HepG2 (cell line): ENCODE measurements at regions not wholly inside any gene's neighbourhood (a gene's known extent, or its start where the extent isn't known, plus 50 kb on each side); places are given as distances from the start of the nearest gene placed in this dataset.

Source experiments
- BCLAF1 ChIP-seq: fragments of 450-650 bp; IDR thresholded peaks from 2 replicates; pipeline ENCODE4 v1.6.1; 2017; ENCODE audit warnings: mild to moderate bottlenecking
- ELF4 ChIP-seq: sonication (generic); formaldehyde crosslinking; IDR thresholded peaks from 2 replicates; pipeline ENCODE4 v1.5.0; 2020; ENCODE audit warnings: missing genetic modification reagents, mild to moderate bottlenecking, moderate library complexity, borderline replicate concordance
- EZH2 ChIP-seq: conservative IDR thresholded peaks from 2 replicates; pipeline ENCODE4 v1.6.1; 2012; ENCODE audit warnings: mild to moderate bottlenecking, low read depth, low read length, moderate library complexity
- HBP1 ChIP-seq: IDR thresholded peaks from 2 replicates; pipeline ENCODE4 v1.6.1; 2016; ENCODE audit warnings: low read depth, control low read depth
- MTA3 ChIP-seq: sonication (generic); formaldehyde crosslinking; IDR thresholded peaks from 2 replicates; pipeline ENCODE4 v1.4.0; 2020; ENCODE audit warnings: missing genetic modification reagents
- ONECUT2 ChIP-seq: sonication (generic); formaldehyde crosslinking; IDR thresholded peaks from 2 replicates; pipeline ENCODE4 v1.4.0; 2020; ENCODE audit warnings: missing genetic modification reagents
- PLSCR1 ChIP-seq: sonication (generic); formaldehyde crosslinking; IDR thresholded peaks from 2 replicates; pipeline ENCODE4 v1.5.0; 2020; ENCODE audit warnings: missing genetic modification reagents, mild to moderate bottlenecking, borderline replicate concordance
- PRPF4 ChIP-seq: fragments of 200-400 bp; formaldehyde crosslinking; IDR thresholded peaks from 2 replicates; pipeline ENCODE4 v1.6.1; 2016; ENCODE audit warnings: low read length, low read depth; ENCODE audit not compliant: poor library complexity, severe bottlenecking
- RXRA ChIP-seq: sonication (generic); formaldehyde crosslinking; IDR thresholded peaks from 2 replicates; pipeline ENCODE4 v1.5.1; 2020; ENCODE audit warnings: missing genetic modification reagents
- TFAP4 ChIP-seq: sonication (generic); IDR thresholded peaks from 2 replicates; pipeline ENCODE4 v1.6.1; 2016; ENCODE audit warnings: low read depth, borderline replicate concordance
- ZNF101 ChIP-seq: sonication (generic); formaldehyde crosslinking; IDR thresholded peaks from 2 replicates; pipeline ENCODE4 v1.4.0; 2020; ENCODE audit warnings: mild to moderate bottlenecking, low read depth, missing genetic modification reagents, borderline replicate concordance
- ZNF17 ChIP-seq: sonication (generic); formaldehyde crosslinking; IDR thresholded peaks from 2 replicates; pipeline ENCODE4 v1.5.0; 2020; ENCODE audit warnings: mild to moderate bottlenecking, missing genetic modification reagents
- ZNF281 ChIP-seq: sonication (generic); formaldehyde crosslinking; IDR thresholded peaks from 2 replicates; pipeline ENCODE4 v1.4.0; 2020; ENCODE audit warnings: missing genetic modification reagents, borderline replicate concordance
- ZNF430 ChIP-seq: sonication (generic); formaldehyde crosslinking; IDR thresholded peaks from 2 replicates; pipeline ENCODE4 v1.9.0; 2021; ENCODE audit warnings: mild to moderate bottlenecking, missing genetic modification reagents
- ZNF615 ChIP-seq: sonication (generic); formaldehyde crosslinking; IDR thresholded peaks from 2 replicates; pipeline ENCODE4 v1.5.0; 2020; ENCODE audit warnings: mild to moderate bottlenecking, missing genetic modification reagents, borderline replicate concordance
- ZNF800 ChIP-seq: sonication (generic); formaldehyde crosslinking; IDR thresholded peaks from 2 replicates; pipeline ENCODE4 v1.4.0; 2020; ENCODE audit warnings: missing genetic modification reagents
- ZSCAN22 ChIP-seq: sonication (generic); formaldehyde crosslinking; IDR thresholded peaks from 2 replicates; pipeline ENCODE4 v1.4.0; 2020; ENCODE audit warnings: mild to moderate bottlenecking, missing genetic modification reagents

- TF ChIP-seq ELF4 (no peak), PRPF4 (no peak), PLSCR1 (CRISPR knock-in tag) (no peak), MTA3 (CRISPR knock-in tag) (no peak), ZNF615 (CRISPR knock-in tag) (peak; percentile 95; the same call in 1 of the 2 replicates), TFAP4 (peak; percentile 51; the same call in 1 of the 2 replicates), EZH2 (no peak), HBP1 (no peak), ZNF430 (no peak), RXRA (CRISPR knock-in tag) (peak; percentile 93), ZNF101 (CRISPR knock-in tag) (no peak), ZNF17 (CRISPR knock-in tag) (peak; percentile 49; the same call in 1 of the 2 replicates), ZSCAN22 (CRISPR knock-in tag) (0 out of 2 replicates have a peak, but pooled peaks have one; percentile 56), ONECUT2 (CRISPR knock-in tag) (no peak), ZNF281 (CRISPR knock-in tag) (peak; percentile 74), BCLAF1 (no peak), ZNF800 (CRISPR knock-in tag) (peak; percentile 47; the same call in 1 of the 2 replicates)
Measured at GRCh38 chr5:139733698-139734538, 61.7 kb upstream of the PSD2 start (continued).
